Keratinocyte (primary cell): ENCODE measurements at regions not wholly inside any gene's neighbourhood (a gene's known extent, or its start where the extent isn't known, plus 50 kb on each side); places are given as distances from the start of the nearest gene placed in this dataset.

Experiments used
- DNase-seq: peaks from one replicate; pipeline ENCODE4 v3.0.0-alpha.2; 2011; ENCODE audit warnings: low read depth, missing footprints, low spot score
- FAIRE-seq: peaks from 2 replicates; lab custom pipeline; 2011; peaks lifted over from hg19 to GRCh38; lab: Jason Lieb, UNC
- H2AFZ ChIP-seq: 2 replicates; pipeline ENCODE4 v1.6.0; 2012; ENCODE audit warnings: low read length, control low read depth, inconsistent platforms; ENCODE audit not compliant: control insufficient read depth
- H3K27ac ChIP-seq: 2 replicates; pipeline ENCODE4 v1.5.1; 2011; ENCODE audit warnings: low read length; ENCODE audit not compliant: control insufficient read depth, insufficient read depth
- H3K27me3 ChIP-seq: 3 replicates; pipeline ENCODE4 v1.6.0; 2011; ENCODE audit warnings: low read length; ENCODE audit not compliant: control insufficient read depth, insufficient read depth; ENCODE audit errors: extremely low read depth
- H3K36me3 ChIP-seq, 2 experiments: 2 replicates in 1 of 2; 3 replicates in 1 of 2; pipeline ENCODE4 v1.5.1; 2011; ENCODE audit warnings: low read length in 2 of 2, mild to moderate bottlenecking in 1 of 2; ENCODE audit not compliant: control insufficient read depth in 2 of 2, insufficient read depth in 2 of 2; ENCODE audit errors: extremely low read depth in 1 of 2
- H3K4me1 ChIP-seq: 3 replicates; pipeline ENCODE4 v1.5.1; 2011; ENCODE audit warnings: low read length; ENCODE audit not compliant: control insufficient read depth, insufficient read depth; ENCODE audit errors: extremely low read depth
- H3K4me2 ChIP-seq: 3 replicates; pipeline ENCODE4 v1.6.0; 2011; ENCODE audit warnings: low read depth, low read length; ENCODE audit not compliant: control insufficient read depth, insufficient read depth; ENCODE audit errors: extremely low read depth
- H3K4me3 ChIP-seq, 3 experiments: fragments of 200-600 bp in 1 of 3; sonication (generic) in 1 of 3; 2 replicates in 2 of 3; 3 replicates in 1 of 3; pipeline ENCODE4 v1.5.1; 2011 to 2016; ENCODE audit warnings: low read length in 3 of 3, mild to moderate bottlenecking in 3 of 3, control low read depth in 2 of 3, inconsistent platforms in 1 of 3, low read depth in 1 of 3, mixed read lengths in 1 of 3, mixed run types in 1 of 3, moderate library complexity in 1 of 3; ENCODE audit not compliant: control insufficient read depth in 2 of 3, insufficient read depth in 2 of 3; ENCODE audit errors: extremely low read depth in 1 of 3
- H3K79me2 ChIP-seq: 2 replicates; pipeline ENCODE4 v1.6.0; 2012; ENCODE audit warnings: low read length; ENCODE audit not compliant: control insufficient read depth, insufficient read depth
- H3K9ac ChIP-seq: 3 replicates; pipeline ENCODE4 v1.6.0; 2011; ENCODE audit warnings: low read length; ENCODE audit not compliant: control insufficient read depth, insufficient read depth; ENCODE audit errors: extremely low read depth
- H3K9me1 ChIP-seq: 3 replicates; pipeline ENCODE4 v1.6.0; 2011; ENCODE audit warnings: low read length; ENCODE audit not compliant: control insufficient read depth, insufficient read depth; ENCODE audit errors: extremely low read depth
- H3K9me3 ChIP-seq: 2 replicates; pipeline ENCODE4 v1.5.1; 2012; ENCODE audit warnings: low read depth, low read length; ENCODE audit not compliant: control insufficient read depth
- H4K20me1 ChIP-seq: 3 replicates; pipeline ENCODE4 v1.6.0; 2011; ENCODE audit warnings: low read length; ENCODE audit not compliant: control insufficient read depth, insufficient read depth; ENCODE audit errors: extremely low read depth
- CTCF ChIP-seq, 3 experiments: IDR thresholded peaks in 1 of 3; conservative IDR thresholded peaks in 1 of 3; optimal IDR thresholded peaks in 1 of 3; 2 replicates in 2 of 3; 3 replicates in 1 of 3; pipeline versions ENCODE3 to v1.5.1; 2011; ENCODE audit warnings: low read length in 3 of 3, mild to moderate bottlenecking in 3 of 3, moderate library complexity in 2 of 3, control low read depth in 1 of 3, inconsistent platforms in 1 of 3; ENCODE audit not compliant: insufficient read depth in 2 of 3; ENCODE audit errors: extremely low read depth in 1 of 3
- EZH2 ChIP-seq: IDR thresholded peaks from one replicate; pipeline ENCODE4 v1.6.1; 2012; ENCODE audit warnings: inconsistent platforms, mild to moderate bottlenecking, low read length, moderate library complexity
- dilution Hi-C: fragments of 300-500 bp; cut with MboI; formaldehyde crosslinking; loops from one replicate; pipeline ENCODE4 v1.7.0; 2020; ENCODE audit warnings: low sequenced_read_pairs; ENCODE audit not compliant: extremely low pct_ligation_motif_present

GRCh38 chr5:96037128-96037527, 75.5 kb upstream of the ELL2 start:
- H3K79me2 ChIP-seq: no peaks in the 10 kb centered on the region
- TF ChIP-seq CTCF (optimal IDR thresholded peaks at IDR 0.05 in 1 of 3, IDR thresholded peaks at IDR 0.05 in 1 of 3, conservative IDR thresholded peaks at IDR 0.05 in 1 of 3; ENCODE audit: extremely low read depth in 1 of 3, insufficient read depth in 2 of 3, low read length in 3 of 3) (no peak), EZH2 (no peak)
- no peak overlapping the region for H3K4me3 ChIP-seq
- FAIRE-seq (peak; percentile 55), DNase-seq (no peak)
- no peaks in the 10 kb centered on the region for H4K20me1 ChIP-seq
- no peaks in the 10 kb centered on the region for H3K36me3 ChIP-seq
- no peaks in the 10 kb centered on the region for H3K27me3 ChIP-seq
- peak overlapping the region; percentile 87 for H2AFZ ChIP-seq
- dilution Hi-C loops: no loop called here
- peak overlapping the region; percentile 31 for H3K9ac ChIP-seq
- H3K9me3 ChIP-seq: peaks cover 2% of the 10 kb centered on the region
- no peaks in the 10 kb centered on the region for H3K9me1 ChIP-seq
- H3K4me2 ChIP-seq: peak overlapping the region; percentile 44
- H3K4me1 ChIP-seq: peaks cover 26% of the 10 kb centered on the region
- peak overlapping the region; percentile 72 for H3K27ac ChIP-seq

GRCh38 chr5:96036301-96036700, 74.7 kb upstream of the ELL2 start:
- Histone ChIP-seq H2AFZ (no peak overlapping the region), H3K9me1 (no peaks in the 10 kb centered on the region), H3K4me3 (peak overlapping the region in 1 of 3 experiments; percentile 4), H4K20me1 (no peaks in the 10 kb centered on the region), H3K36me3 (no peaks in the 10 kb centered on the region), H3K9me3 (peaks cover 2% of the 10 kb centered on the region), H3K27me3 (no peaks in the 10 kb centered on the region), H3K9ac (no peak overlapping the region), H3K4me1 (peaks cover 35% of the 10 kb centered on the region), H3K79me2 (no peaks in the 10 kb centered on the region), H3K27ac (peak overlapping the region; percentile 72), H3K4me2 (peak overlapping the region; percentile 74)
- no peak for DNase-seq
- no peak for FAIRE-seq
- dilution Hi-C loops: no loop called here
- no peak for TF ChIP-seq EZH2
- no peak for TF ChIP-seq CTCF (optimal IDR thresholded peaks at IDR 0.05 in 1 of 3, IDR thresholded peaks at IDR 0.05 in 1 of 3, conservative IDR thresholded peaks at IDR 0.05 in 1 of 3; ENCODE audit: extremely low read depth in 1 of 3, insufficient read depth in 2 of 3, low read length in 3 of 3)
